ENCODE measurements at regions not wholly inside any gene's neighbourhood (a gene's known extent, or its start where the extent isn't known, plus 50 kb on each side); places are given as distances from the start of the nearest gene placed in this dataset.

GRCh38 chr16:79842197-79842596 lies 241.7 kb upstream of the MAF start:
- Histone ChIP-seq H4K20me1 (ENCODE audit: control insufficient read depth, insufficient read depth, low read length, poor library complexity, severe bottlenecking) (no peaks in the 10 kb centered on the region), H3K36me3 (replicated peaks in 1 of 2; ENCODE audit: control extremely low read depth in 1 of 2, control insufficient read depth in 1 of 2, extremely low read depth in 1 of 2, insufficient read depth in 2 of 2, low read length in 1 of 2) (no peaks in the 10 kb centered on the region), H3K9me3 (ENCODE audit: control extremely low read depth in 1 of 3, control insufficient read depth in 2 of 3, insufficient read depth in 1 of 3, low read length in 2 of 3) (peaks cover 0 to 1% (median 0%) of the 10 kb centered on the region in 3 donors), H3K4me2 (replicated peaks; ENCODE audit: low read depth, low read length, poor library complexity, severe bottlenecking) (no peak overlapping the region), H3K27me3 (replicated peaks in 1 of 4; ENCODE audit: control extremely low read depth in 1 of 4, control insufficient read depth in 3 of 4, insufficient read depth in 4 of 4, low read length in 3 of 4) (no peaks in the 10 kb centered on the region), H2AFZ (ENCODE audit: insufficient read depth, low read depth, low read length, poor library complexity, severe bottlenecking) (no peak overlapping the region), H3K4me3 (ENCODE audit: control extremely low read depth in 1 of 5, extremely low read depth in 1 of 5, insufficient read depth in 1 of 5, low read depth in 2 of 5, low read length in 4 of 5) (no peak overlapping the region), H3K9ac (ENCODE audit: low read length) (no peak overlapping the region), H3K27ac (ENCODE audit: low read length in 2 of 2) (no peak overlapping the region), H3K79me2 (ENCODE audit: control insufficient read depth, insufficient read depth, low read length) (no peaks in the 10 kb centered on the region), H3K4me1 (ENCODE audit: control insufficient read depth in 2 of 2, insufficient read depth in 2 of 2, low read length in 2 of 2) (no peaks in the 10 kb centered on the region)
- no peaks in the 10 kb centered on the region for H3K9me3 Mint-ChIP-seq (ENCODE audit: insufficient read depth)
- H3K27me3 Mint-ChIP-seq = no peaks in the 10 kb centered on the region
- 18% methylated on average over 3 of the region's 7 CpGs for whole genome bisulfite sequencing (ENCODE audit: insufficient coverage)
- no peak for ATAC-seq (ENCODE audit: low read depth)
- H3K27ac Mint-ChIP-seq = no peak overlapping the region
- intact Hi-C loops (cut with micrococcal nuclease) = no loop called here
- ChIA-PET CTCF (no interaction called here), POLR2A (no interaction called here)
- DNase-seq = no peak
- peaks cover 2% of the 10 kb centered on the region for H3K4me1 Mint-ChIP-seq
- TF ChIP-seq CTCF (IDR thresholded peaks at IDR 0.05) (no peak), EZH2 (IDR thresholded peaks at IDR 0.05; ENCODE audit: borderline replicate concordance, insufficient read depth, low read depth, low read length, poor library complexity, severe bottlenecking) (no peak)
- no peak overlapping the region for H3K4me3 Mint-ChIP-seq

- Mint-ChIP-seq H3K27ac (no peak overlapping the region), H3K4me1 (no peaks in the 10 kb centered on the region), H3K9me3 (ENCODE audit: insufficient read depth) (no peaks in the 10 kb centered on the region), H3K27me3 (no peaks in the 10 kb centered on the region), H3K4me3 (no peak overlapping the region)
- CTCF ChIA-PET = no interaction called here
- Histone ChIP-seq H3K36me3 (replicated peaks in 1 of 2; ENCODE audit: control extremely low read depth in 1 of 2, control insufficient read depth in 1 of 2, extremely low read depth in 1 of 2, insufficient read depth in 2 of 2, low read length in 1 of 2) (no peaks in the 10 kb centered on the region), H3K9ac (ENCODE audit: low read length) (no peak overlapping the region), H3K9me3 (ENCODE audit: control extremely low read depth in 1 of 3, control insufficient read depth in 2 of 3, insufficient read depth in 1 of 3, low read length in 2 of 3) (peaks cover 0 to 1% (median 0%) of the 10 kb centered on the region in 3 donors), H2AFZ (ENCODE audit: insufficient read depth, low read depth, low read length, poor library complexity, severe bottlenecking) (no peak overlapping the region), H3K4me3 (ENCODE audit: control extremely low read depth in 1 of 5, extremely low read depth in 1 of 5, insufficient read depth in 1 of 5, low read depth in 2 of 5, low read length in 4 of 5) (no peak overlapping the region), H3K27ac (ENCODE audit: low read length in 2 of 2) (no peak overlapping the region), H3K4me1 (ENCODE audit: control insufficient read depth in 2 of 2, insufficient read depth in 2 of 2, low read length in 2 of 2) (no peaks in the 10 kb centered on the region), H3K27me3 (replicated peaks in 1 of 4; ENCODE audit: control extremely low read depth in 1 of 4, control insufficient read depth in 3 of 4, insufficient read depth in 4 of 4, low read length in 3 of 4) (no peaks in the 10 kb centered on the region), H3K79me2 (ENCODE audit: control insufficient read depth, insufficient read depth, low read length) (no peaks in the 10 kb centered on the region), H4K20me1 (ENCODE audit: control insufficient read depth, insufficient read depth, low read length, poor library complexity, severe bottlenecking) (no peaks in the 10 kb centered on the region), H3K4me2 (replicated peaks; ENCODE audit: low read depth, low read length, poor library complexity, severe bottlenecking) (no peak overlapping the region)
- POLR2A ChIA-PET = no interaction called here
- DNase-seq (no peak), ATAC-seq (ENCODE audit: low read depth) (no peak)
- intact Hi-C loops (cut with micrococcal nuclease) = no loop called here
- no peak for TF ChIP-seq CTCF (IDR thresholded peaks at IDR 0.05)
- no peak for TF ChIP-seq EZH2 (IDR thresholded peaks at IDR 0.05; ENCODE audit: borderline replicate concordance, insufficient read depth, low read depth, low read length, poor library complexity, severe bottlenecking)
- WGBS (ENCODE audit: insufficient coverage) = 93% methylated on average over 8 of the region's 14 CpGs
Observed at GRCh38 chr16:79839466-79840341, 239.2 kb upstream of the MAF start.
